A673 (cell line): ENCODE measurements at regions not wholly inside any gene's neighbourhood (a gene's known extent, or its start where the extent isn't known, plus 50 kb on each side); places are given as distances from the start of the nearest gene placed in this dataset.
A peak's percentile ranks its signal among the peaks of the same experiment; 100 is the strongest.
"Not testable (repeated sequence)": the region's sequence is repeated elsewhere in the genome, so short reads cannot be mapped to it uniquely, and the experiment has no call there.

ENCODE experiments used
- BruUV-seq: library from RNA; stranded (reverse); fragments of 400-500 nt; replicated peaks from 2 replicates; lab custom pipeline; 2021; lab: Mats Ljungman, UMichigan
- CTCF ChIA-PET: fragments of 300-600 bp; sonication (Branson Sonifier 250); formaldehyde crosslinking; loops from one replicate; lab custom pipeline; 2022; ENCODE audit warnings: antibody characterized with exemption; lab: Charles Lee
- POLR2A ChIA-PET: fragments of 300-600 bp; sonication (Branson Sonifier 250); formaldehyde crosslinking; loops from one replicate; lab custom pipeline; 2022; ENCODE audit warnings: antibody characterized with exemption; ENCODE audit not compliant: low non-redundant PET; lab: Charles Lee
- DNase-seq: peaks from one replicate; pipeline ENCODE4 v3.0.0-alpha.2; 2015; ENCODE audit warnings: low spot score
- H3K27ac ChIP-seq: fragments of 200-600 bp; sonication (generic); 2 replicates; pipeline ENCODE4 v1.5.1; 2016; ENCODE audit warnings: mixed run types, low read depth, mild to moderate bottlenecking, mixed read lengths, antibody characterized with exemption, low read length; ENCODE audit not compliant: poor library complexity, severe bottlenecking
- H3K27me3 ChIP-seq: fragments of 200-600 bp; sonication (generic); replicated peaks from 2 replicates; pipeline ENCODE4 v1.6.1; 2017; ENCODE audit warnings: mixed run types, low read depth, mild to moderate bottlenecking, mixed read lengths, antibody characterized with exemption, low read length; ENCODE audit not compliant: insufficient read depth, poor library complexity
- H3K36me3 ChIP-seq: fragments of 200-600 bp; sonication (generic); 2 replicates; pipeline ENCODE4 v1.6.1; 2016; ENCODE audit warnings: mixed run types, mild to moderate bottlenecking, mixed read lengths, antibody characterized with exemption, low read length; ENCODE audit not compliant: insufficient read depth, poor library complexity, severe bottlenecking
- H3K4me1 ChIP-seq: fragments of 200-600 bp; sonication (generic); 2 replicates; pipeline ENCODE4 v1.6.1; 2017; ENCODE audit warnings: mixed run types, mild to moderate bottlenecking, mixed read lengths, antibody characterized with exemption, low read length; ENCODE audit not compliant: insufficient read depth, poor library complexity, severe bottlenecking
- H3K4me3 ChIP-seq: fragments of 200-600 bp; sonication (generic); 2 replicates; pipeline ENCODE4 v1.5.1; 2016; ENCODE audit warnings: low read depth, mixed run types, mild to moderate bottlenecking, mixed read lengths, low read length; ENCODE audit not compliant: poor library complexity, severe bottlenecking
- H3K9me3 ChIP-seq: fragments of 200-600 bp; sonication (generic); 2 replicates; pipeline ENCODE4 v1.6.1; 2016; ENCODE audit warnings: mixed run types, low read depth, mild to moderate bottlenecking, mixed read lengths, antibody characterized with exemption, low read length; ENCODE audit not compliant: poor library complexity, severe bottlenecking
- EZH2 ChIP-seq: fragments of 200-600 bp; sonication (generic); IDR thresholded peaks from 2 replicates; pipeline ENCODE4 v1.6.1; 2017; ENCODE audit warnings: borderline replicate concordance, low read depth, mild to moderate bottlenecking, mixed read lengths, antibody characterized with exemption, low read length; ENCODE audit not compliant: poor library complexity, severe bottlenecking
- intact Hi-C: fragments of 100-400 bp; cut with micrococcal nuclease; formaldehyde crosslinking; loops from one replicate; pipeline ENCODE4 v1.10.0; 2022; ENCODE audit not compliant: unreplicated experiment
- TF ChIP-seq, protein P1 (sequence below): fragments of 300-800, 200-600 bp; sonication (generic); conservative IDR thresholded peaks from 2 replicates; pipeline ENCODE4 v1.5.1; 2017; ENCODE audit warnings: low read depth, mild to moderate bottlenecking, antibody characterized with exemption, low read length, moderate library complexity, mixed read lengths

DNA sequence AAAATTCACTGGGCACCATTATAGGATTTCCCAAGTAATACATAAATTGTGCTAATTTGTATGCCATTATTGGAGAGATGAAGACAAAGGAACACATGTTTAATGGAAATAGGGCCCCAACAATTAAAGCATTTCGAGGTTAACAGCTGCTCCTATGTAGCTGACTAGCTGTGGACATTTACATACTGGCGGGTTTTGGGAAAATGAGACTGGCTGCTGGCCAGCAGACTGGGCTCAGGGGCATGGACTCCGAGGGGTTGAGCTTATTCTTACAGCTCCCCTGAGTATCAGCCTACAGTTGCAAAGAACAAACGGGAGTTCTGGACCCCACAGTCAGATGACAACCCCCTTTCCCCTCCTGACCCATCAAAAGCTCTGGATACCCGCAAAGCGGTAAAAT lies 91.9 kb upstream of the MYO3A start:
- H3K4me3 ChIP-seq: no peak overlapping the region
- TF ChIP-seq, protein P1, sequence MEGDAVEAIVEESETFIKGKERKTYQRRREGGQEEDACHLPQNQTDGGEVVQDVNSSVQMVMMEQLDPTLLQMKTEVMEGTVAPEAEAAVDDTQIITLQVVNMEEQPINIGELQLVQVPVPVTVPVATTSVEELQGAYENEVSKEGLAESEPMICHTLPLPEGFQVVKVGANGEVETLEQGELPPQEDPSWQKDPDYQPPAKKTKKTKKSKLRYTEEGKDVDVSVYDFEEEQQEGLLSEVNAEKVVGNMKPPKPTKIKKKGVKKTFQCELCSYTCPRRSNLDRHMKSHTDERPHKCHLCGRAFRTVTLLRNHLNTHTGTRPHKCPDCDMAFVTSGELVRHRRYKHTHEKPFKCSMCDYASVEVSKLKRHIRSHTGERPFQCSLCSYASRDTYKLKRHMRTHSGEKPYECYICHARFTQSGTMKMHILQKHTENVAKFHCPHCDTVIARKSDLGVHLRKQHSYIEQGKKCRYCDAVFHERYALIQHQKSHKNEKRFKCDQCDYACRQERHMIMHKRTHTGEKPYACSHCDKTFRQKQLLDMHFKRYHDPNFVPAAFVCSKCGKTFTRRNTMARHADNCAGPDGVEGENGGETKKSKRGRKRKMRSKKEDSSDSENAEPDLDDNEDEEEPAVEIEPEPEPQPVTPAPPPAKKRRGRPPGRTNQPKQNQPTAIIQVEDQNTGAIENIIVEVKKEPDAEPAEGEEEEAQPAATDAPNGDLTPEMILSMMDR: no peak
- TF ChIP-seq EZH2: no peak
- H3K27me3 ChIP-seq: no peaks in the 10 kb centered on the region
- H3K27ac ChIP-seq: no peak overlapping the region
- H3K4me1 ChIP-seq: peaks cover 8% of the 10 kb centered on the region
- CTCF ChIA-PET: no interaction called here
- intact Hi-C loops: no loop called here
- H3K9me3 ChIP-seq: no peaks in the 10 kb centered on the region
- POLR2A ChIA-PET: no interaction called here
- no peaks in the 10 kb centered on the region for H3K36me3 ChIP-seq
- no TSS peak for BruUV-seq
- peak; percentile 29 for DNase-seq

DNA sequence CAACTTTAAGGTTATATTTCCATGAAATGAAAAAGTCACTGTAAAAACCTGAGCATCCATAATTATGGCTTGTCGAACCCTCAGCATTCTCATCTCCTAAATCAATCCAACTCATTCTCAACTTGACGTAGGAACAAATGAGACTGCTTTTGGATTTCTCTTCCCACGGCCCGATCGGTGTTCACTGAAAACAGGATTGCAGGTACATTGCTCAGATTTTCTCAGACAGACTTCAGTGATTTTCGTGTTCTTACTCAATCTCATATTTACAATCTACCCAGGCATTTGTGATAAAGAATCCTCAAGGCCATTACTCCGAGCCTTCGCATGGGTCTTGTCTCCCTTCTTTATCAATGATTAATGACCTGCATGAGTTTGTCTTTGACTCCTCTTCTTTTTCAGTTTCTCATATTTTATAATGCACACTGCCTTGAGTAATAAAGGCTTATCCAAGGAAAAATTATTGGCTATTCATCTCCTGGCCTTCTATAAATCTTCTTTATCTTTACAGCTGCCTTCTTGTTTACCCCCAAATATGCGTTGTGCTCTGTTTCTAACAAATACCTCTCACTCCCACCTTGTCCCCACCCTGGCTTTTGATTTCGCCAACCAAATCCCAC lies 90.4 kb upstream of the MYO3A start:
- intact Hi-C loops: no loop called here
- peaks cover 8% of the 10 kb centered on the region for H3K4me1 ChIP-seq
- TF ChIP-seq, protein P1: no peak
- TF ChIP-seq EZH2: no peak
- H3K27me3 ChIP-seq: no peaks in the 10 kb centered on the region
- no peak for DNase-seq
- ChIA-PET POLR2A (no interaction called here), CTCF (no interaction called here)
- H3K4me3 ChIP-seq: no peak overlapping the region
- H3K36me3 ChIP-seq: no peaks in the 10 kb centered on the region
- no peaks in the 10 kb centered on the region for H3K9me3 ChIP-seq
- no peak overlapping the region for H3K27ac ChIP-seq
- BruUV-seq: no TSS peak

DNA sequence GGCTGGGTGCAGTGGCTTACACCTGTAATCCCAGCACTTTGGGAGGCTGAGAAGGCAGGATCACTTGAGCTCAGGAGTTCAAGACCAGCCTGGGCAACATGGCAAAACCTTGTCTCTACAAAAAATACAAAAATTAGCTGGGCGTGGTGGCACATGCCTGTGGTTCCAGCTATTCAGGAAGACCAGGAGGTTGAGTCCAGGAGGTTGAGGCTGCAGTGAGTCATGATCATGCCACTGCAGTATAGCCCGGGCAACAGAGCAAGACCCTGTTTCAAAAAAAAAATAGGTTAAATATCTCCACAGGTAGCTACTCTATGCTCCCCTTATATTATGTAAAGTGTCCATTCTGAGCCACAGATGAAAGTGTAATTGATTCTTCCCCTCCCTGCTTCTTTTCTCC lies 89.3 kb upstream of the MYO3A start:
- CTCF ChIA-PET, H3K36me3 ChIP-seq, H3K9me3 ChIP-seq, H3K27ac ChIP-seq, H3K27me3 ChIP-seq, H3K4me3 ChIP-seq, DNase-seq, BruUV-seq, intact Hi-C loops: not testable (repeated sequence)
- POLR2A ChIA-PET: interaction anchor here (0.7 kb wide), 1 partner anchor 24 kb away, joined by 3 read pairs; no protein-coding TSS in a partner anchor
- H3K4me1 ChIP-seq: peaks cover 13% of the 10 kb centered on the region

DNA sequence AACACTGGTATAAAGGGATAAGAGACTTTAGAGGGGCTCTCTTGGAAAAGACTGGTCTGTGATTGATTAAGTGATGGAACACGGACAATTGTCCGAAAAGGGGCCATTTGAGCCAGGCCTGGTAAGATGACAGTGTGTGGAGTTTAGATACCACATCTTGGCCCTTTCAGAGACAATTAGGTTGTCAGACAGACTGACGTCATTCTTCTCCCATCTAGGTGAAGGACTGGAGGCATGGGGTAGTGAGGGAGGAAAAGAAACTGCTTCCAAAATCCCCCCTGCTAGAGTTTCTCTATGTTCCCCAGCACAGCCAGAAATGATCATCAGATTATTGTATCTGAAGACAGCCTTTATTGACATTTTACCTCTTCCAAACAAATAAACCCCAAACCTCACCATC lies 84.8 kb upstream of the MYO3A start:
- peak; percentile 11 for DNase-seq
- ChIA-PET CTCF (interaction anchor here (1.4 kb wide), 1 partner anchor 26 kb away, joined by 4 read pairs; no protein-coding TSS in a partner anchor), POLR2A (no interaction called here)
- peak overlapping the region; percentile 26 for H3K27ac ChIP-seq
- BruUV-seq: no TSS peak
- no peaks in the 10 kb centered on the region for H3K36me3 ChIP-seq
- intact Hi-C loops: no loop called here
- H3K9me3 ChIP-seq: no peaks in the 10 kb centered on the region
- no peak for TF ChIP-seq EZH2
- TF ChIP-seq, protein P1: no peak
- H3K27me3 ChIP-seq: no peaks in the 10 kb centered on the region
- peaks cover 22% of the 10 kb centered on the region for H3K4me1 ChIP-seq
- H3K4me3 ChIP-seq: no peak overlapping the region
